ENCODE measurements at regions not wholly inside any gene's neighbourhood (a gene's known extent, or its start where the extent isn't known, plus 50 kb on each side); places are given as distances from the start of the nearest gene placed in this dataset.

GRCh38 chr7:136049117-136049516, 72.0 kb upstream of the MTPN start:
- in situ Hi-C loops (cut with MboI; ENCODE audit: low pct_ligation_motif_present in 1 of 4, low pct_unique_long_range_greater_than_20kb in 1 of 4, low sequenced_read_pairs in 3 of 4), result no loop called here
- Histone ChIP-seq H3K27ac (no peak overlapping the region), H3K36me3 (no peaks in the 10 kb centered on the region), H3K27me3 (no peaks in the 10 kb centered on the region), H3K4me3 (no peak overlapping the region), H3K4me1 (no peaks in the 10 kb centered on the region), H3K9me3 (no peaks in the 10 kb centered on the region)
- no peak for TF ChIP-seq CTCF (IDR thresholded peaks at IDR 0.05)
- no peak for TF ChIP-seq EP300 (IDR thresholded peaks at IDR 0.05; ENCODE audit: low read depth)
- no peak for TF ChIP-seq POLR2AphosphoS5 (IDR thresholded peaks at IDR 0.05)
- no peak for TF ChIP-seq POLR2A (IDR thresholded peaks at IDR 0.05)
- no peak for DNase-seq
- WGBS, 2 donors (ENCODE audit: low coverage in 1 of 2), result 40 to 66% methylated on average over 2 to 7 of the region's 7 CpGs
- intact Hi-C loops (cut with DNase I; ENCODE audit: low total_unique reads), result no loop called here

GRCh38 chr7:136046548-136046947, 69.4 kb upstream of the MTPN start:
- in situ Hi-C loops (cut with MboI; ENCODE audit: low pct_ligation_motif_present in 1 of 4, low pct_unique_long_range_greater_than_20kb in 1 of 4, low sequenced_read_pairs in 3 of 4) (no loop called here), intact Hi-C loops (cut with DNase I; ENCODE audit: low total_unique reads) (no loop called here)
- no peaks in the 10 kb centered on the region for H3K4me1 ChIP-seq
- no peaks in the 10 kb centered on the region for H3K9me3 ChIP-seq
- no peak for TF ChIP-seq POLR2AphosphoS5 (IDR thresholded peaks at IDR 0.05)
- TF ChIP-seq EP300 (IDR thresholded peaks at IDR 0.05; ENCODE audit: low read depth), result no peak
- TF ChIP-seq CTCF (IDR thresholded peaks at IDR 0.05), result no peak
- TF ChIP-seq POLR2A (IDR thresholded peaks at IDR 0.05), result no peak
- H3K27ac ChIP-seq, result peak overlapping the region in 1 of 4 donors; percentile 12
- no peak for DNase-seq
- 77 to 85% methylated on average over 2 of the region's 2 CpGs for WGBS, 2 donors (ENCODE audit: low coverage in 1 of 2)
- no peak overlapping the region for H3K4me3 ChIP-seq
- no peaks in the 10 kb centered on the region for H3K36me3 ChIP-seq
- no peaks in the 10 kb centered on the region for H3K27me3 ChIP-seq

GRCh38 chr7:136045992-136046391, 68.8 kb upstream of the MTPN start:
- Histone ChIP-seq H3K9me3 (no peaks in the 10 kb centered on the region), H3K4me1 (no peaks in the 10 kb centered on the region), H3K36me3 (no peaks in the 10 kb centered on the region), H3K27me3 (no peaks in the 10 kb centered on the region), H3K27ac (peak overlapping the region in 1 of 4 donors; percentile 12), H3K4me3 (no peak overlapping the region)
- in situ Hi-C loops (cut with MboI; ENCODE audit: low pct_ligation_motif_present in 1 of 4, low pct_unique_long_range_greater_than_20kb in 1 of 4, low sequenced_read_pairs in 3 of 4) (no loop called here), intact Hi-C loops (cut with DNase I; ENCODE audit: low total_unique reads) (no loop called here)
- no peak for DNase-seq
- TF ChIP-seq POLR2AphosphoS5 (IDR thresholded peaks at IDR 0.05), result peak in 2 of 3 donors; percentile 10 to 32
- peak; percentile 81 for TF ChIP-seq EP300 (IDR thresholded peaks at IDR 0.05; ENCODE audit: low read depth)
- TF ChIP-seq POLR2A (IDR thresholded peaks at IDR 0.05), result no peak
- TF ChIP-seq CTCF (IDR thresholded peaks at IDR 0.05), result no peak
- 50 to 52% methylated on average over 1 of the region's 1 CpG for WGBS, 2 donors (ENCODE audit: low coverage in 1 of 2)

GRCh38 chr7:136045181-136045580, 68.0 kb upstream of the MTPN start:
- in situ Hi-C loops (cut with MboI; ENCODE audit: low pct_ligation_motif_present in 1 of 4, low pct_unique_long_range_greater_than_20kb in 1 of 4, low sequenced_read_pairs in 3 of 4) (no loop called here), intact Hi-C loops (cut with DNase I; ENCODE audit: low total_unique reads) (no loop called here)
- 62 to 80% methylated on average over 2 to 3 of the region's 3 CpGs for WGBS, 2 donors (ENCODE audit: low coverage in 1 of 2)
- H3K27me3 ChIP-seq, result no peaks in the 10 kb centered on the region
- no peak overlapping the region for H3K27ac ChIP-seq
- no peak overlapping the region for H3K4me3 ChIP-seq
- no peaks in the 10 kb centered on the region for H3K4me1 ChIP-seq
- DNase-seq, result no peak
- no peaks in the 10 kb centered on the region for H3K9me3 ChIP-seq
- TF ChIP-seq POLR2A (IDR thresholded peaks at IDR 0.05), result no peak
- no peak for TF ChIP-seq CTCF (IDR thresholded peaks at IDR 0.05)
- no peak for TF ChIP-seq EP300 (IDR thresholded peaks at IDR 0.05; ENCODE audit: low read depth)
- TF ChIP-seq POLR2AphosphoS5 (IDR thresholded peaks at IDR 0.05), result no peak
- no peaks in the 10 kb centered on the region for H3K36me3 ChIP-seq

Data from transverse colon (tissue), 4 donors.